ENCODE measurements at regions not wholly inside any gene's neighbourhood (a gene's known extent, or its start where the extent isn't known, plus 50 kb on each side); places are given as distances from the start of the nearest gene placed in this dataset.
"Not testable (repeated sequence)": the region's sequence is repeated elsewhere in the genome, so short reads cannot be mapped to it uniquely, and the experiment has no call there.

DNA sequence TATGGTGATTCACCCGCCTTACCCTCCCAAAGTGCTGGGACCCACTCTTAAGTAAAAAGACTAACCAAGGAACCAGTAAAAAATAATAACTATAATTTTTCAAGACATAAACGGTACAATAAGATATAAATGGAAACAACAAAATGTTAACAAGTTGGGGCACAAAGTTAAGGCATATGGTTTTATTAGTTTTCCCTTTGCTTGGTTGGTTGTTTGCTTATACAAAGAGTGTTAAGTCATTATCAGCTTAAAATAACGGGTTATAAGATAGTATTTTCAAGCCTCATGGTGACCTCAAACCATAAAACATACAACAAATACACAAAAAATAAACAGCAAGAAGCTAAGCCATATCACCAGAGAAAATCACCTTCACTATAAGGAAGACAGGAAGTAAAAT is 406.1 kb downstream of the SEC23A start:
- no peak for DNase-seq

DNA sequence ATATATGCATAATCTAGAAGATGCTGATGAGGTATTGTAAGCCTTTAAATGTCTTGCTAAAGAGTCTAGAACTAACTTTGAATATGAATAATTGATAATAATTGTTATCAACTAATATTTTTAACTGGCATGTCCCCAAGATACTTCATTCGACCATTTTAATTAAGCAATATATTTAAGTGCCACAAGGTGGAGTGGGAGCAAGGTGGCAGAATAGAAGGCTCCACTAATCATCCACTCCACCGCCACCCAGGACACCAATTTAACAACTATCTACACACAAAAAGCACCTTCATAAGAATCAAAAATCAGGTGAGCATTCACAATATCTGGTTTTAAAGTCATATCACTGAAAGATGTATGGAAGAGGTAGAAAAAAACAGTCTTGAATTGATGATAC is 409.6 kb downstream of the SEC23A start:
- no peak for DNase-seq

DNA sequence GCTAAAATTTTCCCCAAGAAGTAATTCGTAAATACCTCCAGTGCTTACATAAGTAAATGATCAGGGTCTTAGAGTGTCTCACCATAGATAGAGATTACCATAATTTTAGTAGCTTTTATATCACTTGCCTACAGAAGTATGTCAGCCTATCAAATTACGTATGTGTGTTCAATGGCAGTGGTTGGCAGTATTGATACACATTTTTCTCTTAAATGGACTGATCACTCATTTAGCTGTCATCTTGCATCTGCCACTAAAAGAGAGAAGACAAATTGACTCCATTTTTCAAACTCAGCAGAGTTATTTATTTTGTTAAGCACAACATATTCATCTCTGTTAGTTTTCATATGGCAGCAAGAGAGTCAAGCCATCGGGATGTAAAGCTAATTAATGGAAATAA is 413.1 kb upstream of the CLEC14A start:
- DNase-seq, result no peak

DNA sequence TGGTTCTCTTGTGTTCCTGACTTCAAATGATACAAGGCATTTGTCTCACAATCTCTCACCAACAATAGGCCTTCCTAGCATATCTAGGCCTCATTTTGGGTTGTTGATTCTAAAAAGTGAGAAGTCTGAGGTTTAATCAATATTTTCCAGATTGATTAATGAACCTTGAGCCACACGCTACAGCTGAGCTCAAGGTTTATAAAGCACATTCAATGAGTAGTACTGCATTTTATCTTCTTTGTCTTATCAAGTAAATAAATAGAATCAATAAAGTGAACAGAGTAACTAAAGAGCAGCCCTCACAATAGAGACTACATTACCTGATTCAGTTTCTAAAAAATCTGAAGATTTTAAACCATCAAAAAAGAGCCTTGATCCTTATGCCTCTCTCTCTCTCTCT is 407.5 kb upstream of the CLEC14A start:
- DNase-seq, result no peak

DNA sequence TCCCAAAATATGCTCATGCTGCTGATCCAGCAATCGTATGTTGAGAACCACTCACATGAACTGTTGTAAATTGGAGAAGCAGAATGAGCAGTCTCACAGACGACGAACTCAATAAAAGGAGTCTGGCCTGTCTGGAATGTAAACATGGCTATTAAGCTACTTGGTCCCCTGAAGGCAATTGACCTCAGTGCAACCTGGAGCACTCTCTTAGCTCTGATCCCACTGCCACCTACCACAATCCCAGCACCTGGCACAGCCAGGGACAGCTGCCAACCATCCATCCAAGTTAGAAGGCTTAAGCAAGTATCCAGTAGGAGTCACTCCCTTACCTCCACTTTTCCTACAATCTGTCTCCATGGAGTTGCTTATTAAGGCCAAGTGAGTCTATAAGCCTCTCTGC is 406.9 kb upstream of the CLEC14A start:
- no peak for DNase-seq

DNA sequence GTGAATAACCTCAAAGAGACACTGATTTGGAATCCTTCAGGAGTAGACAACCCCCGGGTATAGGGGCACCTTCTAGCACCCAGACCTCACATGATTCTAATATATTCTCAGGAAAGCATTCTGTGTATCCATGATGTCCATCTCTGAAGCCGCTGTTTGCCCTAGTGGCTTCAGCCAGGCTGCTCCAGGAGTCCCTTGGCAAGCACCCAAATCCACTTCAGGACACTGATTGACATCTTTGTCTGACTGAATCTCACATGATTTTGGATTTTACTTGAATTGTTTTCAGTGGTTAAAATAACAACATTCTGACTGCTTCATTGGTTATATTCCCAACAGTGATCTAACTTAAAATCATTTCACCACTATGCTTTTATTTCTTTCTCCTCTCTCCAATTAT is 390.5 kb upstream of the CLEC14A start:
- DNase-seq, result no peak

DNA sequence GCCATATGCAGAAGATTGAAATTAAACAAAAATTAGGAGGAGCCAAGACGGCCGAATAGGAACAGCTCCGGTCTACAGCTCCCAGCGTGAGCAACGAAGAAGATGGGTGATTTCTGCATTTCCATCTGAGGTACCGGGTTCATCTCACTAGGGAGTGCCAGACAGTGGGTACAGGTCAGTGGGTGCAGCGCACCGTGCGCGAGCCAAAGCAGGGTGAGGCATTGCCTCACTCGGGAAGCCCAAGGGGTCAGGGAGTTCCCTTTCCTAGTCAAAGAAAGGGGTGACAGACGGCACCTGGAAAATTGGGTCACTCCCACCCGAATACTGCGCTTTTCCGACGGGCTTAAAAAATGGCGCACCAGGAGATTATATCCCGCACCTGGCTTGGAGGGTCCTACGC is 379.0 kb upstream of the CLEC14A start:
- not testable (repeated sequence) for DNase-seq

DNA sequence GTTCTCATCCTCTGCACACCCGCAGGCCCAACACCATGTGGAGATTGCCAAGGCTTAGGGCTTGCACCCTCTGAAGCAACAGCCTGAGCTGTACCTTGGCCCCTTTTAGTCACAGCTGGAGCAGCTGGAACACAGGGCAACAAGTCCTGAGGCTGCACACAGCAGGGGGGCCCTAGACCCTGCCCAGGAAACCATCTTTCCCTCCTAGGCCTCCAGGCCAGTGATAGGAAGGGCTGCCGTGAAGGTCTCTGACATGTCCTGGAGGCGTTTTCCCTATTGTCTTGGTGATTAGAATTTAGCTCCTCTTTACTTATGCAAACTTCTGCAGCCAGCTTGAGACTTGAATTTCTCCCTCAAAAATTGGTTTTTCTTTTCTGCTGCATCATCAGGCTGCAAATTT is 373.5 kb upstream of the CLEC14A start:
- no peak for DNase-seq

DNA sequence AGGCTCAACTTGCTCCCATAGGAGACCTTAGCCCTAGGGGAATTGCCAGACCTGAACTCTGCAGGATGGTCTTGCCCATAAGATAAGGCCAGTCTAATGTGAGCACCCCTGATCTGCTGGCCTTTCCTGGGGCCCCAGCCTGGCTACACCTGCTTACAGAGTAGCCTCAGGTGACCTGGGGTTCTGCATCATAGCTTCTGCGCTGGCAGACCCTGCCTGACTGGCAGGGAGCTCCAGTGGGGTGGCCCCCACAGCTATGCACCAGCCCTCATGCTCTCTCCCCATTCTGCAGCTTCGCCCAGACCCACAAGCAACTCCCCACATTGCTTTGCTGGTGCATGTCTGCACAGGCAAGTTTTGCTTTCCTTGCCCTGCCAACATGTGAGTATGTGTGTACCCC is 371.3 kb upstream of the CLEC14A start:
- DNase-seq, result no peak

DNA sequence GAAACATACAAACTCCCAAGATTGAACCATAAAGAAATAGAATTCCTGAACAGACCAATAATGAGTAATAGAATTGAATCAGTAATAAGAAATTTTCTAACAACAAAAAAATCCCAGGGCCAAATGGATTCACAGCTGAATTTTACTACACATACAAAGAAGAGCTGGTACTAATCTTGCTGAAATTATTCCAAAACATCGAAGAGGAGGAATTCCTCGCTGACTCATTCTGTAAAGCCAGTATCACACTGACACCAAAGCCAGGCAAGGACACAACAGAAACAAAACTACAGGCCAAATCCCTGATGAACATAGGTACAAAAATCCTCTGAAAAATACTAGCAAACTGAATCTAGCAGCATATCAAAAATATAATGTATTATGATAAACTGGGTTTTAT is 367.8 kb upstream of the CLEC14A start:
- no peak for DNase-seq

DNA sequence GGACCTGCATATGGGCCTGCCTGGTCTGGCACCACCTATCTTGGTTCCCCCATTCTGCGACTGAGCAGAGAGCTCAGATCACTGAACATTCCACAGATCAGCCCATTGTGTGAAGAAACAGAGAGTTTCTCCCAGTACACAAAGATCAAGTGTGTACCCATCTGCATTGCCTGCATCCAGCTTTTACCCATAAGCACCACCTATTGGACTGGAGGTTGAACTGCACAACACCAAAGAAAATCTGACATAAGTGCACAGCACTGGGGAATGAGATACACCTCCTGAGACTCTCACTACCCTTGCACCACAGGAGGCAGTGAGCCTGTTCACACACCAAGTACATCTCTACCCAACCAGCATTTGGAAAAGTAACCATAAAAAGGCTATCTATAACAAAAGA is 362.6 kb upstream of the CLEC14A start:
- DNase-seq, result no peak

DNA sequence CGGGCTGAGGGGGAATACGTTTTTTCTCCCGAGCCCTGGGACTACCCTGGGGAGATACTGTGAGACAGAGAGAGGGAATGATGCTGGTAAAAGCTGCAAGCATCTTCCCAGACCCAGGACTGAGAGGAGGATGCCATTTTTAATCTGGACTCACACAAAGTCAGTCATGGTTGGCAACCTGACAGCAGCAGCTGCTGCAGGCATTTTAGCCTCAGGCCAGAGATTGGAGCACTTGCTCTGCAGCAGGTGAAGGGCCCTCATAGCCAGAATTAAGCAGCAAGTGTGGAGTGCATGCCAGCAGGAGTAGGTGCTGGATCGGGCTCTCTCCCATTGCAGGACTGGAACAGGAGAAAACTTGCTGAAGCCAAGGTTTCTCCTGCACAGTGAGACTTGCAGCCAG is 361.1 kb upstream of the CLEC14A start:
- DNase-seq, result no peak

DNA sequence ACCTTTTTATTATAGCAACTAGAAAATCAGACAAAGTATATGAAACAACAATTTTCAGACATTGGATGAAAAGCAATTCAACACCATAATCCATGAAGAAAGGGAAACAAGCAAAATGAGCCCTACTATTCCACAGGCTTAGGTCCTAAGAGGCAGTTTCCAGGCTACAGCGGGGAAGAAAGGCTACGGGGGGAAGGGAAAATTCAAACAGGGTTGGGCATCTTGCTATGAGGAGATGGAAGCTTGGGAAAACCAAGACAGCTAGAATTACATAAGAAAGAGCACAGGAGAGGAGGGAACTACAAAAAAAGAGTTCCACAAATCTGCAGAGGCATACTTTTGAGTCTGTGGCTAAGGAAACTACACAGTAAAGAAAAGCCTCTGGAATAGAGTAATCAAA is 356.0 kb upstream of the CLEC14A start:
- no peak for DNase-seq

DNA sequence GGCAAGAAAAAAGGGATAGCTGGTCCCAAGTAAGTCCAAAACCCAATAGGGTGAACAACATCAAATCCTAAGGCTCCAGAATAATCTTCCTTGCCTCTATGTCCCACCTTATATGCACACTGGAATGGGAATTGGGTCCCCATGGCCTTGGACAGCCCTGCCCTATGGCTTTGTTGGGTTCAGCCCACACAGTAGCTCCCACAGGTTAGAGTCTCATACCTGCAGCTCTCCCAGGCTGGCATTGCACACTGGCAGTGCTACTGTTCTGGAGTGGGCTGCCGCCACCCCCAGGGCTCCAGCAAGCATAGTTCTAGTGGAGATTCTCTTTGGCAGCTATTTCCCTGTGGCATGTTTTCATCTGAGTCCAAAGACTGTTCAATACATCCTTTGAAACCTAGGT is 352.4 kb upstream of the CLEC14A start:
- no peak for DNase-seq

DNA sequence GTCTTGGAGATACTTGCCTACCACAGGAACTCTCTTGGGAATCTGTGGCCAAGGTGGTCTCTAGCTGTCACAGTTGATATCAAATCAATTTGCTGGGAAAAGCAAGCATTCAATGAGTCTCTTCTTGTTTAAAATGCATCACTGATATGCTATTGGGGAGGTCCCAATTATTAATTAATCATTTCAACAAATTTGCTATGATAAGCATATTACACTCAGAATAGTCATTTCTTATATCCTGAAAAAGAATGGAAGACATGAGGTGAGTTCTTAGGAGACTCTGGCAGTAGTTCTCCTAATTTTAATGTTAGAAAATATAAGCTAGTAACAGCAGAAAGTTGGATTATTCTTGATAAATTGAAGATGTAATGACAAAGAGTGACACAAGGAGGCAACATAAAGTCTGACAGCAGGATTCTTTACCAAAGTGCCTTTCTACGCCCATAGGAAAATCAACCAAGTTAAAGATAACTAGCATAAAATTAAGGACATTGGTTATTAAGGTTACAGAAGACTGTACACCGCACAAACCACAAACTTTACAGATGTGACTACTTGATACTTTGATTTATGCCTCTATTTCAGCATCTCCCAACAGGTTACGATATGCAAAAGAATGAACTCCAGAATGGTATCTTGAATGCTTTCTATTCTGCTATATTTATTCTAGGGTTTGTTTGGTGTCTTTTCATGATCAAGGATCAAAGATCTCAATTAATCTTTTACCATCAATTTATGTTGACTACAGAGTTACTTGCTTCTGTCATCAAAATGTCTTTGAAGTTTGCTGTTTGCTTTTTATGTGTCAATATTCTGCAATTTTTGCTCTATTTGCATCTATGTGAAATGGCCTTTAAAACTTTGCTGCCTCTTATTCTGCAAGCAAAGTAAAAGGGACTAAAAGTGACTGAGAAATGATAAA is 349.6 kb upstream of the CLEC14A start:
- DNase-seq, result no peak

DNA sequence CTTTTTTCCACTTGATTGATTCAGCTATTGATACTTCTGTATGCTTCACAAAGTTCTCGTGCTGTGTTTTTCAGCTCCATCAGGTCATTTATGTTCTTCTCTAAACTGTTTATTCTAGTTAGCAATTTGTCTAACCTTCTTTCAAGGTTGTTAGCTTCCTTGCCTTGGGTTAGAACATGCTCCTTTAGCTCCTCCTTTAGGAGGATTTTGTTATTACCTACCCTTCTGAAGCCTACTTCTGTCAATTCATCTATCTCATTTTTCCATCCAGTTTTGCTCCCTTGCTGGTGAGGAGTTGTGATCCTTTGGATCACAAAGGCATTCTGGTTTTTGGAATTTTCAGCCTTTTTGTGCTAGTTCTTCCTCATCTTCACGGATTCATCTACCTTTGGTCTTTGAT is 344.7 kb upstream of the CLEC14A start:
- not testable (repeated sequence) for DNase-seq

DNA sequence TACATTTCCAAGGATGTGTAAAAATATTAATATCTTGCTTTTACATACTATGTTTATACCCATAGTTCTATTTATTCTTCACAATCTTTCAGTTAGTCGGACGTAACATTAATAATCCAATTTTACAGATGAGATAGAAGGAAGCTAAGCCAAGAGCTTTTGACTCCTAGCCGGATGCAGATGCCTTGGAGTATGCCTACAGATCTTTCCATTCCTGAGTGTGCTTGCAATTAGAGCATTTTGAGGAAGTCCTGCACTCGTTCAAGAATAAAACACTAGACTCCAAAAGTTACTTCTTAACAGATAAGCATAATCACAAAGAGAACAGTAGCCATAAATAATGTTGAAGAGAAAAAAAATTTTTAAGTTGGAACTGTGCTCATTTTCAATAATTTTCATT is 337.6 kb upstream of the CLEC14A start:
- no peak for DNase-seq

DNA sequence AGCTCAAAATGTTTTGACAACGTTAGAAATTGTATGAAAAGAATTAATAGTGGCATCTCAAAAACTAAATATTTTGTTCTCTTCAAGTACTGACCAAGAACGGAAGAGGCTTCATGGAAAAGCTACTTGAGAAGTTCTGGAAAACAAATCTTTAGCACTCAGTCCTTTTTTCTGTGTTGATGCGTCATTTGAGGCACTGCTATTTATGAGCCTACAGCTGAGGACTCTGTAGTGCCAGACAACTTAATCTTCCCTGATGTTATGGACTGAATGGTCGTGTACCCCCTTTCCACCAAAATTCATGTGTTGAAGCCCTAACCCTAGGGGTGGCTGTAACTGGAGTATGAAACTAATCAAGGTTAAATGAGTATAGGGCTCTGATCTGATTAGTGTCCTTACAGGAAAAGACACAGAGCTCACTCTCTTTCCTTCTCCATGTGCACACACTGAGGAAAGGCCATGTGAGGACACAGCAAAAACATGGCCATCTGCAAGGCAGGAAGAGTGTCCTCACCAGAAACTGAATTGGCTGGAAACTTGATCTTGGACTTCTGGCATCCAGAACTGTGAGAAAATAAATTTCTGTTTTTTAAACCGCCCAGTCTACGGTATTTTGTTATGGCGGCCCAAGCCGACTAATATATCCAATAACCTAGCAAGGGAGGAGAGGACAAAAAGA is 337.0 kb upstream of the CLEC14A start:
- DNase-seq, result no peak

DNA sequence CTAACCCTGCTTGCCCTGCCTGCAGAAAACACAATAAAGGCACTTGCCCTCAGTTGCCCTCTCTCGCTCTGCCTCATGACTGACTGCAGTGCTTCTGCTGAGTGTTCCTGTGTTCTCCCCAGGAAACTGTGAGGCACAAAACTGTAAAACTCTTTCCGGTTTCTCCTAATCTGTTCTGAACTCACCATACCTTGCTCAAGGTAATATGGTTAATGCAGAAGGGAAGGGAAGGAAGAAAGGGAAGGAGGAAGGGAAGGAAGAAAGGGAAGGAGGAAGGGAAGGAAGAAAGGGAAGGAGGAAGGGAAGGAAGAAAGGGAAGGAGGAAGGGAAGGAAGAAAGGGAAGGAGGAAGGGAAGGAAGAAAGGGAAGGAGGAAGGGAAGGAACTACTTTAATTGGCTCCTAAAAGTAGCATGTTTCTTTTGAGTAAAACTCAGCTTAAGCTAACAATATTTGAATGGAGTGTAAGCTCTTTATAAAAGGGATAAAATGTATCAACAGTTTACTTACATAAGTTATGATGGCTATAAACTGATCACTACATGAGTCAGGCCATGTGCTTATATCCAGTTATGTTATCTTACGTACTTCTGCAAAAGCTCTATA is 334.0 kb upstream of the CLEC14A start:
- no peak for DNase-seq

DNA sequence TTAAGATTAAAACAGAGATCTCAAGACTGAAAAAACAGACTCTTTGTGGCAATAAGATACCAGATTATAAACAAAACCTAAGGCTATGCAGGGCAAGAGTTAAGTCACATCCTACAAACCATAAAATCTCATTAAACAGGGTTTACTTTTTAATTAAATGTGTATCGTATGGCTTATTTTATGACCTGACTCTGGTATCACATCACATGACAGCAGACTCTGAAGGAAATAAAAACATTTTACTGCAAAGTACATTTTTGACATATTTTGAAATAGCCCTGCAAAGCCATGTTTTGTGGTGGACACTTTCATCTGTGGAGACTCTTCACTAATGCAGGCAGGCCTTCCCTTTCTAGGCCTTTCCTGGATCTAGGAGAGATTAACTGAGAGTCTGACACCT is 327.6 kb upstream of the CLEC14A start:
- DNase-seq, result no peak

DNA sequence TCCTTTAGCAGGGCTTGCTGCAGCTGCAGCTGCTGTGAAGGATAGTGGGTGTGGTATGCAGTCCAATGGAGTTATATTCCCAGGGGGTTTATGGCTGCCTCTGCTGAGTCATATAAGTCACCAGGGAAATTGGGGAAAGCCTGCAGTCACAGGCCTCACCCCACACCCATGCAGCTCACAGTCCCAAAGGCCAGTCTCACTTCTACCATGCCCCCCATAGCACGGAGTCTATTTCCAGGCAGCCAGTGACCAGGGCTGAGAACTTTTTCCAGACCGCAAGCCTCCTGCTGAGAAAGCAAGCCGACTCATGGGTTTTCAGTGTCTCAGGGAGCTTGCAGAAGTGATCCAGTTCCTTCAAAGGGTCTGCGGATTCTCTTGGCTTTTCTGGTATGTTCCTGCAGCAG is 322.4 kb upstream of the CLEC14A start:
- DNase-seq, result no peak

DNA sequence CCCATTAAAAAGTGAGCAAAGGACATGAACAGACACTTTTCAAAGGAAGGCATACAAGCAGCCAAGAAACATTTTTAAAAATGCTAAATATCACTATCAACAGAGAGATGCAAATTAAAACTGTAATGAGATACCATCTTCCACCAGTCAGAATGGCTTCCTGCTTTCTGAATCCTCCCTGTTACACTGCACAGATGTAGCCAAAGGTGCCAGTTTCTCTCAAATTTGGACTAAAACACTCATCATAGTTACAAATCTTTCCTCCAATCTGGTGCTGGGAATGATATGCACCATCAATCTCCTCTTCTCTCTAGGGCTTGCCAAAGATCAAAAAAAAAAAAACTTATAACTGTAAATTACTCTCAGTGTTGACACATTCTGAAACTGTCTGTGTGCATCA is 311.8 kb upstream of the CLEC14A start:
- DNase-seq, result no peak

DNA sequence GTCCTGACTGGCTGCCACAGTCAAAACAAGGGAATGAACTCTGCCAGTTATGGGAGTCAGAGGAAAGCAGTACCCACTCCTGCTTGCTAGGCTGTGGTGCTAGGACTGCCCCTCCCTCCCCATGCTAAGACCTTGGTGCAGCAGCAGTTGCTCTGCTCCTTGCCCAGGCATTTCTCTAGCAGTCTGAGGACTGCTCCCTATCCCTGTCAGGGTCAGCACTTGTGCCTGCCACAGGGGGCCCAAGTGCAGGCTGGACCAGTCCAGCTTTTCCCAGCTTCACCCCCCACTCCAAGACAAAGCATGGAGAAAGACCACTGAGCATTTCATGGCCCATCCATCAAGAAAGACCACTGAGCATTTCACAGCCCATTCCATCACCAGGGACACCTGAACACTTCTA is 305.8 kb upstream of the CLEC14A start:
- no peak for DNase-seq

DNA sequence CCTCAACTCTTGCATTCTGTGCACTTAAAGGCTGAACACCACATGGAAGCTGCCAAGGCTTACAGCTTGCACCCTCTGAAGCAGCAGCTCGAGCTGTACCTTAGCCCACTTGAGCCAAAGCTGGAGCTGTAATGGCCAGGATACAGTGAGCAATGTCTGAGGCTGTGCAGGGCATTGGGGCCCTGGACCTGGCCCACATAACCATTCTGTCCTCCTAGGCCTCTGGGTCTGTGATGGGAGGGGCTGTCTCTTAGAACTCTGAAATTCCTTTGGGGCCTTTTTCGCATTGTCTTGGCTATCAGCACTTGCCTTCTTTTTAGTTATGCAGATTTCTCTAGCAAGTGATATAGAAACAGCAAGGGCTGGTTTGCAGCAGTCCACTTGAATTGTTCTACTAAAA is 303.8 kb upstream of the CLEC14A start:
- DNase-seq, result no peak
